LNCAP (cell line): ENCODE measurements at regions not wholly inside any gene's neighbourhood (a gene's known extent, or its start where the extent isn't known, plus 50 kb on each side); places are given as distances from the start of the nearest gene placed in this dataset.

Experiments
- TF ChIP-seq, protein P1 (sequence below): fragments of 450-650 bp; IDR thresholded peaks from 2 replicates; pipeline ENCODE4 v1.5.1; 2017; ENCODE audit warnings: mild to moderate bottlenecking

DNA sequence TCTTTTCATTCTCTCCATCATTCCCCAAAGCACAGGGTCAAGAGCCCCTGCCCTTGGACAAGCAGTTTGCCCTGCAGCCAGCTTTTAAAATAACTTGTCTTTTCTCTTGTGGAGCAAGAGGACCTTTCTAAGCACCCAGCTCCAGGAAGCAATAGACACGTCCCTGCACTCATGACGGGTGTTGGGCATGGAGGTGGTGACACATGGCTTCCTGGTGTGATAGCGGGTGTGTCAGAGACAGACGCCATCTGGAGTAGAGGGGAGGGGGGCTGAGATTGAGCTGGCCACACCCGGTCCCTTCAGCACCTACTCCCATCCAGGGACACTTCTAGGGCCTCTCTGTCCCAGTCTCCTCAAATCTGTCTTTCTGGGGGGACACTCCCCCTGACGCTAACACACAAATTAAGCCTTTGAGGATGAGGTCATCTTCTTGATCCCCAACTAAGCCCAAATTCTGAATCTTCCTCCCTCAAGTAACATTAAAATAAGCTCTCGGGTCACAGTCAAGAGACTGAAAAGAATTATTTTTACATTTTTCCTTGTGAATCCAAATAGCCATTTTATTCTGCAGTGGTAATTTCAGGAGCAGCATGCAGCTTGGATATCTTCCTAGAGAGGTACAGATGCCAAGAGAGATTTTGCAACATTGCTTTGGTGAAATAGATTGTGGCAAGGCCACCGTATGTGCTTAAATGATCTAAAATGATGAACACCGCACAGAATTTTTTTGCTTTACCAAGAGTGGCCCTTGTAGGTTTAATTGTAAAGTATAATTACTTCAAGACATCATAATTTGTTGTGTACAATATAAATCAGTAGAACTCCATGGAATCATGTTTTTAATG is 216.6 kb upstream of the IRX3 start:
- TF ChIP-seq, protein P1, sequence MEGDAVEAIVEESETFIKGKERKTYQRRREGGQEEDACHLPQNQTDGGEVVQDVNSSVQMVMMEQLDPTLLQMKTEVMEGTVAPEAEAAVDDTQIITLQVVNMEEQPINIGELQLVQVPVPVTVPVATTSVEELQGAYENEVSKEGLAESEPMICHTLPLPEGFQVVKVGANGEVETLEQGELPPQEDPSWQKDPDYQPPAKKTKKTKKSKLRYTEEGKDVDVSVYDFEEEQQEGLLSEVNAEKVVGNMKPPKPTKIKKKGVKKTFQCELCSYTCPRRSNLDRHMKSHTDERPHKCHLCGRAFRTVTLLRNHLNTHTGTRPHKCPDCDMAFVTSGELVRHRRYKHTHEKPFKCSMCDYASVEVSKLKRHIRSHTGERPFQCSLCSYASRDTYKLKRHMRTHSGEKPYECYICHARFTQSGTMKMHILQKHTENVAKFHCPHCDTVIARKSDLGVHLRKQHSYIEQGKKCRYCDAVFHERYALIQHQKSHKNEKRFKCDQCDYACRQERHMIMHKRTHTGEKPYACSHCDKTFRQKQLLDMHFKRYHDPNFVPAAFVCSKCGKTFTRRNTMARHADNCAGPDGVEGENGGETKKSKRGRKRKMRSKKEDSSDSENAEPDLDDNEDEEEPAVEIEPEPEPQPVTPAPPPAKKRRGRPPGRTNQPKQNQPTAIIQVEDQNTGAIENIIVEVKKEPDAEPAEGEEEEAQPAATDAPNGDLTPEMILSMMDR = no peak

GRCh38 chr16:54501797-54502196 is 215.2 kb upstream of the IRX3 start:
- TF ChIP-seq, protein P1 = no peak

DNA sequence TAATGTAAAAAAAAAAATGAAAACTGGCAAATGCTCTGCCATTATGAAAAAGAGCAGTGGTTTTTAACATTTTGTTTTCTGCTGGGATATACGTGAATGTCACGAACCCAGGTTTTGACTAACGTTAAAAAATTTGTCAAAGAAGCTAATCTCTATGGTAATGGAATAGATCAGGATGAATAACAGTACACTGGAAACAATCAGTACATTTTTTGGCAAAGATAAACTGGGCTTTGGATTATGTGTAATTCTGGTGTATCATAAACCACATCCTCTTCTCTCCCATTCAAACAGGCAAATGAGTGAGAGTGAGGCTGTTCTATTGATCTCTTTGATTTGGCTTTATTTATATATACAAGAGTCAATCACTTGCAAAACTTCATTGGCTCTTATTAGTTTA is 207.0 kb upstream of the IRX3 start:
- TF ChIP-seq, protein P1 = no peak

DNA sequence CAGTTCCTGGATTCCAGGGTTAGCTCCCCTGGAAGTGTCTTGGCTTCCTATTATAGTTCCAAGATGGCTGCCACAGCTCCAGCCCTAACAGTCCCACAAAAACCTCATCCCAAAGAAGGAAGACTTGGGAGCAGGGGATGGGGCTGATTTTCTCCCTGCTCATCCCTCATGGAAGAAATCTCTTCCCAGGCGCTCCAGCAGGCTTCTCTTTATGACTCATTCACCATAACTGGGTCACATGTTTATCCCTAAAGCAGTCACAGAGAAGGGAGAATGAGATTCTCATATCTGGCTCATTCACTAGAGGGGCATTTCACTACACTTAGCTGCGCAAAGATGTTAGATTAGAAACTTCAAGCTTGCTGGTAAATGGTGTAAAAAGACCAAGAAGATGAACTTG is 206.5 kb upstream of the IRX3 start:
- TF ChIP-seq, protein P1 = no peak

- TF ChIP-seq, protein P1 = no peak
Observed at GRCh38 chr16:54490112-54490488, 203.5 kb upstream of the IRX3 start.

GRCh38 chr16:54489225-54490111 is 202.9 kb upstream of the IRX3 start:
- TF ChIP-seq, protein P1 = no peak

- TF ChIP-seq, protein P1 = no peak
Observed at GRCh38 chr16:54488729-54489128, 202.1 kb upstream of the IRX3 start.
